ENCODE measurements at regions not wholly inside any gene's neighbourhood (a gene's known extent, or its start where the extent isn't known, plus 50 kb on each side); places are given as distances from the start of the nearest gene placed in this dataset.

GRCh38 chr13:73551736-73552135 lies 492.9 kb downstream of the KLF5 start:
- Histone ChIP-seq H3K36me3 (no peaks in the 10 kb centered on the region), H3K27ac (no peak overlapping the region), H3K9me3 (no peaks in the 10 kb centered on the region), H3K4me3 (no peak overlapping the region), H3K4me1 (no peaks in the 10 kb centered on the region), H3K27me3 (no peaks in the 10 kb centered on the region)
- no peak for TF ChIP-seq CTCF (IDR thresholded peaks at IDR 0.05)
- DNase-seq (ENCODE audit: low spot score in 2 of 2): no peak
- intact Hi-C loops (cut with DNase I): no loop called here

GRCh38 chr13:73549717-73550116 lies 490.9 kb downstream of the KLF5 start:
- DNase-seq (ENCODE audit: low spot score in 2 of 2): no peak
- intact Hi-C loops (cut with DNase I): no loop called here

GRCh38 chr13:73548449-73548848 lies 489.6 kb downstream of the KLF5 start:
- TF ChIP-seq CTCF (IDR thresholded peaks at IDR 0.05): no peak
- no peak overlapping the region for H3K27ac ChIP-seq
- intact Hi-C loops (cut with DNase I): no loop called here
- H3K27me3 ChIP-seq: no peaks in the 10 kb centered on the region
- H3K4me1 ChIP-seq: no peaks in the 10 kb centered on the region
- H3K4me3 ChIP-seq: no peak overlapping the region
- H3K36me3 ChIP-seq: no peaks in the 10 kb centered on the region
- DNase-seq (ENCODE audit: low spot score in 2 of 2): no peak
- no peaks in the 10 kb centered on the region for H3K9me3 ChIP-seq

More at GRCh38 chr13:73549717-73550116, 490.9 kb downstream of the KLF5 start:
- Histone ChIP-seq H3K27ac (no peak overlapping the region), H3K4me1 (no peaks in the 10 kb centered on the region), H3K4me3 (no peak overlapping the region), H3K9me3 (no peaks in the 10 kb centered on the region), H3K27me3 (no peaks in the 10 kb centered on the region), H3K36me3 (no peaks in the 10 kb centered on the region)
- no peak for TF ChIP-seq CTCF (IDR thresholded peaks at IDR 0.05)

GRCh38 chr13:73547239-73547638 lies 488.4 kb downstream of the KLF5 start:
- DNase-seq (ENCODE audit: low spot score in 2 of 2): no peak
- no peak for TF ChIP-seq CTCF (IDR thresholded peaks at IDR 0.05)
- no peaks in the 10 kb centered on the region for H3K4me1 ChIP-seq
- no peaks in the 10 kb centered on the region for H3K9me3 ChIP-seq
- H3K27me3 ChIP-seq: no peaks in the 10 kb centered on the region
- H3K36me3 ChIP-seq: no peaks in the 10 kb centered on the region
- intact Hi-C loops (cut with DNase I): no loop called here
- no peak overlapping the region for H3K27ac ChIP-seq
- H3K4me3 ChIP-seq: no peak overlapping the region

- Histone ChIP-seq H3K27ac (no peak overlapping the region), H3K4me3 (no peak overlapping the region), H3K9me3 (no peaks in the 10 kb centered on the region), H3K27me3 (no peaks in the 10 kb centered on the region), H3K4me1 (no peaks in the 10 kb centered on the region), H3K36me3 (no peaks in the 10 kb centered on the region)
- no peak for DNase-seq (ENCODE audit: low spot score in 2 of 2)
- no peak for TF ChIP-seq CTCF (IDR thresholded peaks at IDR 0.05)
- intact Hi-C loops (cut with DNase I): no loop called here
Observed at GRCh38 chr13:73544175-73544574, 485.4 kb downstream of the KLF5 start.

GRCh38 chr13:73542446-73542845 lies 483.6 kb downstream of the KLF5 start:
- intact Hi-C loops (cut with DNase I): no loop called here
- Histone ChIP-seq H3K27me3 (no peaks in the 10 kb centered on the region), H3K9me3 (no peaks in the 10 kb centered on the region), H3K36me3 (no peaks in the 10 kb centered on the region), H3K27ac (no peak overlapping the region), H3K4me3 (no peak overlapping the region), H3K4me1 (no peaks in the 10 kb centered on the region)
- TF ChIP-seq CTCF (IDR thresholded peaks at IDR 0.05): no peak
- no peak for DNase-seq (ENCODE audit: low spot score in 2 of 2)
